ENCODE measurements at regions not wholly inside any gene's neighbourhood (a gene's known extent, or its start where the extent isn't known, plus 50 kb on each side); places are given as distances from the start of the nearest gene placed in this dataset.
A peak's percentile ranks its signal among the peaks of the same experiment; 100 is the strongest.

GRCh38 chr2:7270011-7270431 is 352.8 kb downstream of the RNF144A start:
- no peak overlapping the region for H3K4me3 ChIP-seq (ENCODE audit: insufficient read depth, low read depth, low read length)
- no peak for DNase-seq

DNA sequence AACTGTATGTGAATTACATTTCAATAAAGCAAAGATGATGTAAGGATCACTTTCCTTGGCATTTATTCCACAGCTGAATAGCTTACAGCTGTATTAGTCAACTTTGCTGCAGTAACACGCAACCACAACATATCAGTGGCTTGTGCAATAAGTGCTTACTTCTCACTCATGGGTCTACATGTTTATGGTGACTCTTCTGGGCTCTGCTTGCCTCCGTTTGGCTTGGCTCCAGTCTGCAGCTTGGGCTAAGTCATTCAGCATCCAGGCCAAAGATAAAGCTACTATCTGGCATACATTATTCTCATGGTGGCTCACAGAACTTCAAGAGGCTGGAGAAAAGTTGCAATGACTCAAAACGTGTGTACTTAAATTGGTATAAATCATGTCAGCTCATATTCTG is 355.0 kb downstream of the RNF144A start:
- Histone ChIP-seq H3K27me3 (ENCODE audit: control insufficient read depth, insufficient read depth, low read length) (no peaks in the 10 kb centered on the region), H3K36me3 (replicated peaks; ENCODE audit: control insufficient read depth, insufficient read depth, low read length) (no peaks in the 10 kb centered on the region), H3K4me3 (ENCODE audit: insufficient read depth, low read depth, low read length) (no peak overlapping the region)
- DNase-seq: no peak

More at GRCh38 chr2:7270011-7270431, 352.8 kb downstream of the RNF144A start:
- no peaks in the 10 kb centered on the region for H3K27me3 ChIP-seq (ENCODE audit: control insufficient read depth, insufficient read depth, low read length)
- no peaks in the 10 kb centered on the region for H3K36me3 ChIP-seq (replicated peaks; ENCODE audit: control insufficient read depth, insufficient read depth, low read length)

GRCh38 chr2:7278984-7279383 is 361.8 kb downstream of the RNF144A start:
- no peak overlapping the region for H3K4me3 ChIP-seq (ENCODE audit: insufficient read depth, low read depth, low read length)
- DNase-seq: no peak
- no peaks in the 10 kb centered on the region for H3K36me3 ChIP-seq (replicated peaks; ENCODE audit: control insufficient read depth, insufficient read depth, low read length)
- no peaks in the 10 kb centered on the region for H3K27me3 ChIP-seq (ENCODE audit: control insufficient read depth, insufficient read depth, low read length)

GRCh38 chr2:7279421-7279949 is 362.3 kb downstream of the RNF144A start:
- no peak for DNase-seq
- no peaks in the 10 kb centered on the region for H3K27me3 ChIP-seq (ENCODE audit: control insufficient read depth, insufficient read depth, low read length)
- no peak overlapping the region for H3K4me3 ChIP-seq (ENCODE audit: insufficient read depth, low read depth, low read length)
- H3K36me3 ChIP-seq (replicated peaks; ENCODE audit: control insufficient read depth, insufficient read depth, low read length): no peaks in the 10 kb centered on the region

- no peaks in the 10 kb centered on the region for H3K36me3 ChIP-seq (replicated peaks; ENCODE audit: control insufficient read depth, insufficient read depth, low read length)
- H3K4me3 ChIP-seq (ENCODE audit: insufficient read depth, low read depth, low read length): no peak overlapping the region
- H3K27me3 ChIP-seq (ENCODE audit: control insufficient read depth, insufficient read depth, low read length): no peaks in the 10 kb centered on the region
- DNase-seq: no peak
These were observed 363.6 kb downstream of the RNF144A start for GRCh38 chr2:7280790-7281189.

- Histone ChIP-seq H3K4me3 (ENCODE audit: insufficient read depth, low read depth, low read length) (no peak overlapping the region), H3K36me3 (replicated peaks; ENCODE audit: control insufficient read depth, insufficient read depth, low read length) (no peaks in the 10 kb centered on the region), H3K27me3 (ENCODE audit: control insufficient read depth, insufficient read depth, low read length) (no peaks in the 10 kb centered on the region)
- DNase-seq: no peak
These were observed 364.3 kb downstream of the RNF144A start for GRCh38 chr2:7281231-7282201.

DNA sequence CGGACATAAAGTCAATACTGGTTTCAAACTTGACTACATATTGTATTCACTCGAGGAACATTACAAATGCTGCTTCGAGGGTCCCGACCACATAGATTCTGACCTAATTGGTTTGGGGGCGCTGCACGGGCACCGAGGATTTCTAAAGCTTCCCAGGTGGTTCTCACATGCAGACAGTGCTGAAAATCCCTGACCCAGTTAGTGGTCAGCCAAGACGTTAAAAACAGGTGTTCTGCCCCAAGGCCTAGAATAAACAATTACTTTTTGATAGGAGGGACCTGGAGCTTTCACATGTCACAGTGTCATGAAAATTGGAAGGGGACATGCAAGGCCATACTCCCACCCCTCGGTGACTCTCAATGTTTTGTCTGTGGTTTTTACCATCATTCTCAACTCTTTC is 368.9 kb downstream of the RNF144A start:
- no peaks in the 10 kb centered on the region for H3K36me3 ChIP-seq (replicated peaks; ENCODE audit: control insufficient read depth, insufficient read depth, low read length)
- no peak for DNase-seq
- H3K27me3 ChIP-seq (ENCODE audit: control insufficient read depth, insufficient read depth, low read length): no peaks in the 10 kb centered on the region
- H3K4me3 ChIP-seq (ENCODE audit: insufficient read depth, low read depth, low read length): no peak overlapping the region

DNA sequence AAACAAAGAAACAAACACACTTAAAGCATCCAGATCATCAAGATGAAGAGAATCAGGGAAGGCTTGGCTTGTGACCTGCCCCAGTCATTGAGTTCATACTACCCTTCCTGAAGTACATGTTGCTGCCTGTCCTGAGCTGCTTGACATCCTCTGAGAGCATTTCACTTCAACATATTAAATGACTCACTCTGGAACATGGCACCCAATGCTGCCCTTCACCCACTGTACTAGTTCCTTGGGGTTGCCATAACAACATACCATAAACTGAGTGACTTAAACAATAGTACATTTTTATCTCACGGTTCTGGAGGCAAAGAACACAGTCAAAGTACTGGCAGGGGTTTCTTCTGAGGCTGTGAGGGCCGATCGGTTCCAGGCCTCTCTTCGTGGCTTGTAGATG is 371.3 kb downstream of the RNF144A start:
- H3K4me3 ChIP-seq (ENCODE audit: insufficient read depth, low read depth, low read length): no peak overlapping the region
- no peaks in the 10 kb centered on the region for H3K27me3 ChIP-seq (ENCODE audit: control insufficient read depth, insufficient read depth, low read length)
- DNase-seq: no peak
- H3K36me3 ChIP-seq (replicated peaks; ENCODE audit: control insufficient read depth, insufficient read depth, low read length): no peaks in the 10 kb centered on the region

DNA sequence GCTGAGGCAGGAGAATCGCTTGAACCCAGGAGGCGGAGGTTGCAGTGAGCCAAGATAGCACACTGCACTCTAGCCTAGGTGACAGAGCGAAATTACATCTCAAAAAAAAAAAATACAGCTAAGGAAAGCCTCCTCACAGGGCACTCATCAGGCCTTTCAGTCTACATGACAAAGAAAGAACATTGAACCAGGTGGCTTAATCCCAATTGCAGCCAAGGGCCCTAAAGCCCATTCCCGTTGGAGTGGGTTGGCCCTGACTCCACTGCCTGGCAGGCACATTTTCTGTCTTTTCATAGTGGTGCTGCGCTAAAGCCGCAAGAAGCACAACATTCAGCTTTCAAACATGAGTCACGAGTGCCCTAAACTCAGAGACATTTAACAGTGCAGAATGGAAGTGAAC is 372.5 kb downstream of the RNF144A start:
- no peak for DNase-seq
- Histone ChIP-seq H3K27me3 (ENCODE audit: control insufficient read depth, insufficient read depth, low read length) (no peaks in the 10 kb centered on the region), H3K4me3 (ENCODE audit: insufficient read depth, low read depth, low read length) (no peak overlapping the region), H3K36me3 (replicated peaks; ENCODE audit: control insufficient read depth, insufficient read depth, low read length) (no peaks in the 10 kb centered on the region)

DNA sequence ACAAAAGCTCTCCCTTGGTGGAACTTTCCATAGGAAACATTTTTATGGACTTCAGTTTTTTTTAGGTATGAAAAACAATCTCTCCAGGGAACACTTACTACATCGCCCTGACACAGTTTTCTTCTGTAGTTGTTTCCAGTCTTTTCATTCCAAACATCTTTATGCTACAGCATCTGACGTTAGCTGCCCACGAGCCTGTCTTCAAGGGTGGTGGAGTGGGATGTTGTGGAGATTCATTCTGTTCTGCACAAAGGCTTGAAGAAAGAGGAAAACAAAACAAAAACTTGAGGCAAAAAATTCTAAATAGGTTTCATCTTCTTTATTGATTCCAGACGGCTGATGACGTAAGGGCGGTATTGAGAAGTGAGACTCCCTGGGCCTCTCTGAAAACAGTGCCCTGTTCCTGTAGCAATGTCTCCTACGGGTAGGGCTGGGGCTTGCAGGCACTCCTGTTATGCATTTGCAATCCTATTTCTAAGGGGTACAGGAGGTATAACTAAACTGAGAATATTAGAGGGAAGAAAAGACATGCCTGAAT is 375.0 kb downstream of the RNF144A start:
- no peak overlapping the region for H3K4me3 ChIP-seq (ENCODE audit: insufficient read depth, low read depth, low read length)
- H3K36me3 ChIP-seq (replicated peaks; ENCODE audit: control insufficient read depth, insufficient read depth, low read length): no peaks in the 10 kb centered on the region
- no peaks in the 10 kb centered on the region for H3K27me3 ChIP-seq (ENCODE audit: control insufficient read depth, insufficient read depth, low read length)
- DNase-seq: no peak

DNA sequence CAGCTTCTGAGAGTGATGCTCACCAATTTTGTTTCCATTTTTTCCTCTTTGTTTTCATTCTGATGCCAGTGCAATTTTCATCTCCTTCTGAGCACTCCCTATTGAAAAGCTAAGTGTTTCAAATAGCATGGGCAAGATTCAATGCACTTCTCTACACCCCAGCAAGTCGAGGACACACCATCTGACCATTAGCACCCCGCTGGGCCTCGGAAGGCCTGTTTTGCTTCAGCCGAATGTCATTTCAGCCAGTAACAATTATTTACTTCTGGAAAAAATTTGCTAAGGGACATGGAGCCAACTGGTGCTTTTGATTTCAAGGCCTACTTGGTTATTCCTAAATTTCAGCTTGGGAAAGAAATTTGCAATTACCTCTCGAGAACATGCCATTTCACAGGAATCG is 392.4 kb downstream of the RNF144A start:
- H3K27me3 ChIP-seq (ENCODE audit: control insufficient read depth, insufficient read depth, low read length): no peaks in the 10 kb centered on the region
- no peak for DNase-seq

GRCh38 chr2:7324706-7325105 is 407.5 kb downstream of the RNF144A start:
- no peaks in the 10 kb centered on the region for H3K36me3 ChIP-seq (replicated peaks; ENCODE audit: control insufficient read depth, insufficient read depth, low read length)
- peak; percentile 36 for DNase-seq
- H3K4me3 ChIP-seq (ENCODE audit: insufficient read depth, low read depth, low read length): no peak overlapping the region
- peaks cover 1% of the 10 kb centered on the region for H3K27me3 ChIP-seq (ENCODE audit: control insufficient read depth, insufficient read depth, low read length)

More for the DNA sequence above, 392.4 kb downstream of the RNF144A start:
- H3K4me3 ChIP-seq (ENCODE audit: insufficient read depth, low read depth, low read length): no peak overlapping the region
- no peaks in the 10 kb centered on the region for H3K36me3 ChIP-seq (replicated peaks; ENCODE audit: control insufficient read depth, insufficient read depth, low read length)

GRCh38 chr2:7325186-7325585 is 408.0 kb downstream of the RNF144A start:
- no peaks in the 10 kb centered on the region for H3K36me3 ChIP-seq (replicated peaks; ENCODE audit: control insufficient read depth, insufficient read depth, low read length)
- DNase-seq: no peak
- H3K27me3 ChIP-seq (ENCODE audit: control insufficient read depth, insufficient read depth, low read length): peaks cover 1% of the 10 kb centered on the region
- H3K4me3 ChIP-seq (ENCODE audit: insufficient read depth, low read depth, low read length): no peak overlapping the region

DNA sequence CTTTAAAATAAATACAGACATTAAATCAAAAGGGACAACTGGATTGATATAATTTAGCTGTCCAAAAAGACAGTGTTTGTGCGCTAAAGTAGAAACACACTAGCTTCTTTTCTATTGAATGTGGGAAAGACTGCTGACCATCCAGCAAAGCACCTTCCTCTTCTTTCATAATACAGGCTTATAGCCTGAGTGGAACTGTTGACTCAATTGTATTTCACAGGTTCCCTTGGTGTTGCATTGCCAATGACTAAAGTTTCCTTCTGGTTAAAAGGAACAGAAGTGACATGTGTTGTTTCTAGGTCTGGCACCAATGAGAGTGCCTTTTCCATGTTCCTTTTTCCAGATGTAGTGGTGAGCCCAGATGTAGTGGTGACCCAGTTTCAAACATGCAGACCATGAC is 412.3 kb downstream of the RNF144A start:
- H3K4me3 ChIP-seq (ENCODE audit: insufficient read depth, low read depth, low read length): no peak overlapping the region
- no peak for DNase-seq
- no peaks in the 10 kb centered on the region for H3K36me3 ChIP-seq (replicated peaks; ENCODE audit: control insufficient read depth, insufficient read depth, low read length)
- peaks cover 1% of the 10 kb centered on the region for H3K27me3 ChIP-seq (ENCODE audit: control insufficient read depth, insufficient read depth, low read length)

DNA sequence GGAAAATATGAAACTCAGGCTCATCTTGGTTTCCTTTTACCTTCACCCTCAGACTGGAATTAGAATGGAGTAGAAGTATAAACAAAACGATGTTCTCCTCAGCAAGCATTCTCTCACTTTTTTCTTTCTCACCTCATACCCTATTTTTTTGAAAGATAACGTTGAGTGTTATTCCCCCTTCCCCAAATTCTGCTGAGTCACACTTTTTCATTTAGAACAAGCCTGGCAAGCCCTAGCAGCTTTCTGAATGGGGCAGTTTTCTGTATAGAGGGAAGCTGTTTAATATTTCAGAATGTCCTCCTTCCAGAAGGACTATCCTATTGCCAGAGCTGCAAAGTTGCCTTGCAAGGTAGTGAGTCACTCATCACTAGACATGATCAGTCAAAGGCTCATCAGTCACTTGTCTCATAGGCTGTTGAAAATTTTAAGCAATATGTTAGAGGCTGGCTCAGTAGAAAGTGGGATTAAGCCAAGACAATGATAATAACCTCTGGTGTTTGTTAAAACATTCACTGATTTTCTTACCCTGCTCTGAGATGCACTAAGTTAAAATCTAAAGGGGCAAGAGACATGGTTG is 416.1 kb downstream of the RNF144A start:
- Histone ChIP-seq H3K36me3 (replicated peaks; ENCODE audit: control insufficient read depth, insufficient read depth, low read length) (no peaks in the 10 kb centered on the region), H3K4me3 (ENCODE audit: insufficient read depth, low read depth, low read length) (no peak overlapping the region), H3K27me3 (ENCODE audit: control insufficient read depth, insufficient read depth, low read length) (no peaks in the 10 kb centered on the region)

More for the DNA sequence above, 416.1 kb downstream of the RNF144A start:
- DNase-seq: no peak
